ENCODE measurements at regions not wholly inside any gene's neighbourhood (a gene's known extent, or its start where the extent isn't known, plus 50 kb on each side); places are given as distances from the start of the nearest gene placed in this dataset.
A peak's percentile ranks its signal among the peaks of the same experiment; 100 is the strongest.

DNA sequence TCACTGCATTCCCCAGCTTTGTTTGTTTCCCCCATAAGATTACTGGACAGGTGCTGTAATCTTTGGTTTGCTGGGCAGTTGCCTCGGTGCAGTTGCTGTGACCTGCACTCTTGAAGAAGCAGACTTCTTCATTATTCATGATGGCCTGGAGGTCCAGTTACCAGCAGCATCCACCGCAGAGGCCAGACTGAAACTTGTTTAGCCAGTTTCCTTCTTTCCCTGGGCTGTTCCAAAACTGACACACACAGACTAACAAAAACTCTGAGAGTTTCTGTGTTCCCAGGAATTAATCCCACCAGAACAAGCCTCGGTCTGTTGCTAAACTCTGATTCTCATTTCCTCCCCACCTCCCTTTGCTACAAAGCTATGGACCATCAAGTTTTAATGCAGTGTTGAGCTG lies 144.1 kb downstream of the QRSL1 start:
- 6% methylated on average over 3 of the region's 3 CpGs for WGBS (ENCODE audit: low lambda C conversion rate)
- ChIA-PET CTCF (interaction anchor here (1.1 to 1.4 kb wide), 2 partner anchors 200 to 206 kb away, joined by 3 to 4 read pairs; no protein-coding TSS in a partner anchor), POLR2A (interaction anchor here (0.9 to 1.9 kb wide), 3 partner anchors 194 to 201 kb away, joined by 3 to 5 read pairs (median 5); partner anchors contain the start of gene CD24)
- H4K20me1 ChIP-seq (ENCODE audit: insufficient read depth), result no peaks in the 10 kb centered on the region
- H3K27ac ChIP-seq (ENCODE audit: low read depth in 2 of 2, low read length in 1 of 2), result peak overlapping the region in 1 of 2 experiments; percentile 90; a peak in 2 of 4 replicates
- H2AFZ ChIP-seq (ENCODE audit: low read depth), result no peak overlapping the region
- H3K9me2 ChIP-seq, result no peaks in the 10 kb centered on the region
- no peaks in the 10 kb centered on the region for H3K36me3 ChIP-seq (replicated peaks in 1 of 2; ENCODE audit: control insufficient read depth in 1 of 2, insufficient read depth in 2 of 2, low read length in 1 of 2)
- no peak for TF ChIP-seq SMC3 (IDR thresholded peaks at IDR 0.05; ENCODE audit: low read depth, low read length)
- no peak for TF ChIP-seq FOSL2 (IDR thresholded peaks at IDR 0.05; ENCODE audit: borderline replicate concordance, low read depth)
- TF ChIP-seq, protein P1, sequence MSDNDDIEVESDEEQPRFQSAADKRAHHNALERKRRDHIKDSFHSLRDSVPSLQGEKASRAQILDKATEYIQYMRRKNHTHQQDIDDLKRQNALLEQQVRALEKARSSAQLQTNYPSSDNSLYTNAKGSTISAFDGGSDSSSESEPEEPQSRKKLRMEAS (IDR thresholded peaks at IDR 0.05; ENCODE audit: low read depth), result no peak
- no peak for TF ChIP-seq RAD21 (IDR thresholded peaks at IDR 0.05; ENCODE audit: low read length)
- TF ChIP-seq MEF2A (IDR thresholded peaks at IDR 0.05; ENCODE audit: borderline replicate concordance, low read depth), result no peak
- TF ChIP-seq EP300 (IDR thresholded peaks at IDR 0.05; ENCODE audit: borderline replicate concordance in 1 of 2, low read depth in 1 of 2, low read length in 1 of 2), result no peak
- TF ChIP-seq, protein P2, sequence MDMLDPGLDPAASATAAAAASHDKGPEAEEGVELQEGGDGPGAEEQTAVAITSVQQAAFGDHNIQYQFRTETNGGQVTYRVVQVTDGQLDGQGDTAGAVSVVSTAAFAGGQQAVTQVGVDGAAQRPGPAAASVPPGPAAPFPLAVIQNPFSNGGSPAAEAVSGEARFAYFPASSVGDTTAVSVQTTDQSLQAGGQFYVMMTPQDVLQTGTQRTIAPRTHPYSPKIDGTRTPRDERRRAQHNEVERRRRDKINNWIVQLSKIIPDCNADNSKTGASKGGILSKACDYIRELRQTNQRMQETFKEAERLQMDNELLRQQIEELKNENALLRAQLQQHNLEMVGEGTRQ (IDR thresholded peaks at IDR 0.05; ENCODE audit: borderline replicate concordance, low read depth, low read length), result no peak
- TF ChIP-seq, protein P3, sequence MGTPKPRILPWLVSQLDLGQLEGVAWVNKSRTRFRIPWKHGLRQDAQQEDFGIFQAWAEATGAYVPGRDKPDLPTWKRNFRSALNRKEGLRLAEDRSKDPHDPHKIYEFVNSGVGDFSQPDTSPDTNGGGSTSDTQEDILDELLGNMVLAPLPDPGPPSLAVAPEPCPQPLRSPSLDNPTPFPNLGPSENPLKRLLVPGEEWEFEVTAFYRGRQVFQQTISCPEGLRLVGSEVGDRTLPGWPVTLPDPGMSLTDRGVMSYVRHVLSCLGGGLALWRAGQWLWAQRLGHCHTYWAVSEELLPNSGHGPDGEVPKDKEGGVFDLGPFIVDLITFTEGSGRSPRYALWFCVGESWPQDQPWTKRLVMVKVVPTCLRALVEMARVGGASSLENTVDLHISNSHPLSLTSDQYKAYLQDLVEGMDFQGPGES (IDR thresholded peaks at IDR 0.05; ENCODE audit: low read depth, low read length), result no peak
- TF ChIP-seq, protein P4, sequence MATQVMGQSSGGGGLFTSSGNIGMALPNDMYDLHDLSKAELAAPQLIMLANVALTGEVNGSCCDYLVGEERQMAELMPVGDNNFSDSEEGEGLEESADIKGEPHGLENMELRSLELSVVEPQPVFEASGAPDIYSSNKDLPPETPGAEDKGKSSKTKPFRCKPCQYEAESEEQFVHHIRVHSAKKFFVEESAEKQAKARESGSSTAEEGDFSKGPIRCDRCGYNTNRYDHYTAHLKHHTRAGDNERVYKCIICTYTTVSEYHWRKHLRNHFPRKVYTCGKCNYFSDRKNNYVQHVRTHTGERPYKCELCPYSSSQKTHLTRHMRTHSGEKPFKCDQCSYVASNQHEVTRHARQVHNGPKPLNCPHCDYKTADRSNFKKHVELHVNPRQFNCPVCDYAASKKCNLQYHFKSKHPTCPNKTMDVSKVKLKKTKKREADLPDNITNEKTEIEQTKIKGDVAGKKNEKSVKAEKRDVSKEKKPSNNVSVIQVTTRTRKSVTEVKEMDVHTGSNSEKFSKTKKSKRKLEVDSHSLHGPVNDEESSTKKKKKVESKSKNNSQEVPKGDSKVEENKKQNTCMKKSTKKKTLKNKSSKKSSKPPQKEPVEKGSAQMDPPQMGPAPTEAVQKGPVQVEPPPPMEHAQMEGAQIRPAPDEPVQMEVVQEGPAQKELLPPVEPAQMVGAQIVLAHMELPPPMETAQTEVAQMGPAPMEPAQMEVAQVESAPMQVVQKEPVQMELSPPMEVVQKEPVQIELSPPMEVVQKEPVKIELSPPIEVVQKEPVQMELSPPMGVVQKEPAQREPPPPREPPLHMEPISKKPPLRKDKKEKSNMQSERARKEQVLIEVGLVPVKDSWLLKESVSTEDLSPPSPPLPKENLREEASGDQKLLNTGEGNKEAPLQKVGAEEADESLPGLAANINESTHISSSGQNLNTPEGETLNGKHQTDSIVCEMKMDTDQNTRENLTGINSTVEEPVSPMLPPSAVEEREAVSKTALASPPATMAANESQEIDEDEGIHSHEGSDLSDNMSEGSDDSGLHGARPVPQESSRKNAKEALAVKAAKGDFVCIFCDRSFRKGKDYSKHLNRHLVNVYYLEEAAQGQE (IDR thresholded peaks at IDR 0.05; ENCODE audit: low read depth, low read length), result no peak
- TF ChIP-seq, protein P5, sequence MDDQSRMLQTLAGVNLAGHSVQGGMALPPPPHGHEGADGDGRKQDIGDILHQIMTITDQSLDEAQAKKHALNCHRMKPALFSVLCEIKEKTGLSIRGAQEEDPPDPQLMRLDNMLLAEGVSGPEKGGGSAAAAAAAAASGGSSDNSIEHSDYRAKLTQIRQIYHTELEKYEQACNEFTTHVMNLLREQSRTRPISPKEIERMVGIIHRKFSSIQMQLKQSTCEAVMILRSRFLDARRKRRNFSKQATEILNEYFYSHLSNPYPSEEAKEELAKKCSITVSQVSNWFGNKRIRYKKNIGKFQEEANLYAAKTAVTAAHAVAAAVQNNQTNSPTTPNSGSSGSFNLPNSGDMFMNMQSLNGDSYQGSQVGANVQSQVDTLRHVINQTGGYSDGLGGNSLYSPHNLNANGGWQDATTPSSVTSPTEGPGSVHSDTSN (IDR thresholded peaks at IDR 0.05), result no peak
- no peak overlapping the region for H3K4me3 ChIP-seq (ENCODE audit: low read depth in 2 of 2, low read length in 1 of 2)
- no peaks in the 10 kb centered on the region for H3K9me3 ChIP-seq
- H3K79me2 ChIP-seq (ENCODE audit: insufficient read depth), result no peaks in the 10 kb centered on the region
- H3K4me1 ChIP-seq (ENCODE audit: control insufficient read depth in 1 of 2, insufficient read depth in 2 of 2, low read depth in 1 of 2, low read length in 1 of 2), result peaks cover 0 to 28% of the 10 kb centered on the region in 2 experiments; a peak in 2 of 4 replicates
- 0 out of 2 replicates have a peak, but pooled peaks cover 5% of the 10 kb centered on the region for H3K27me3 ChIP-seq (ENCODE audit: insufficient read depth)
- no peaks in the 10 kb centered on the region for H3F3A ChIP-seq (replicated peaks; ENCODE audit: insufficient read depth)
- DNase-seq, result no peak
- no peak overlapping the region for H3K4me2 ChIP-seq
- no peak overlapping the region for H3K9ac ChIP-seq
